Left hindlimb (tissue), 1 donor: ENCODE measurements at regions not wholly inside any gene's neighbourhood (a gene's known extent, or its start where the extent isn't known, plus 50 kb on each side); places are given as distances from the start of the nearest gene placed in this dataset.
"Not testable (repeated sequence)": the region's sequence is repeated elsewhere in the genome, so short reads cannot be mapped to it uniquely, and the experiment has no call there.

Experiments
- DNase-seq: peaks from one replicate; pipeline ENCODE4 v3.0.0-alpha.2; 2018

DNA sequence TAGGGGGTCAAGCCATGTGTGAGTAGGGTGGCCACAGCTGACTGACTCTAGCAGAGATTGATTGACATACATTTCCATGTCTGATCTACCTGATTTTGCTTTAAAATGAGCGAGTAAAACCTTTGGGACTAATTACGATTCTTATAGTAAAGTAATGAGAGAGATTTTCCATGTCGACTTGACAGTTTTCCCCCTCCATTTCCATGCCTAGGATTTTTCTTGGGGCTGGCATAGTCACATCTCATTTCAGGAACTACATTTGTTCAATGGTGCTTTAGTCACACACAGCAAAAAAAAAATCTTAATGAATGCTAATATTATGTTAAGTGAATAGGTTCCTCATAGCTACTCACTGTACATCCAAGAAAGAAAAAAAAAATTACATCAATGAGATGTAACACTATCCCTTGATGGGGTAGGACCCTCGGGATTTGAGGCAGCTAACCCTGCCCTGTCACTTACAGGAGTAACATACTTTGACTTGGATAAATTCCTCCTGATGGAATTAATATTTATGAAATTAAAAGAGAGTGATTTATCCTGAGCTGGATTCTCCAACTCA, 690.9 kb downstream of the TDRD15 start:
- DNase-seq: no peak

DNA sequence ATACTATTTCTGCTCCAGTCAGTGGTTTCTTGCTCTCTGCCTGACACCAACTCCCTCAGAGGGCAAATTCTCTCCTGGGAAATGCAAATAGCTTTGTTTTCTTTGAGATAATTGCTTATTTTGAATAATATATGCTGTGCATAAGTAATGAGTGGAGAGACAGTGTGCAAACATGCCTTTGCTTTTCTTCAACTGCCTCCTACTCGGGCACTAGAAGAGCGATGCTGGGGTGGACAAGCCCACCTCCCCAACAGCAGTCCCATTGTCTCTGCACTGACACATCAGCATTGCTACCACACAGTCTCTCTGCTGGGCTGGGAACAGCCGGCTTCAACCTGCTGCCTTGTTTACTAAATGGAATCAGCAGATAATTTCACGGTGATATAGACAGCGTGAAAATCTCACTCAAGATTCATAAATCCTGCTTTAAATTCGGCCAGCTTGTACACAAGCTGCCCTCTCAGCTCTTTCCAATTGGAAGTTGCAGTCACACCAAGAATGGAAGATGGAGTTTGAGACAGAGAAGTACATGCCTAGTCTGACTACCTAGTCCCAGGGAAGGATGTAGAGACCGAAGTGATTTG, 694.5 kb downstream of the TDRD15 start:
- no peak for DNase-seq

DNA sequence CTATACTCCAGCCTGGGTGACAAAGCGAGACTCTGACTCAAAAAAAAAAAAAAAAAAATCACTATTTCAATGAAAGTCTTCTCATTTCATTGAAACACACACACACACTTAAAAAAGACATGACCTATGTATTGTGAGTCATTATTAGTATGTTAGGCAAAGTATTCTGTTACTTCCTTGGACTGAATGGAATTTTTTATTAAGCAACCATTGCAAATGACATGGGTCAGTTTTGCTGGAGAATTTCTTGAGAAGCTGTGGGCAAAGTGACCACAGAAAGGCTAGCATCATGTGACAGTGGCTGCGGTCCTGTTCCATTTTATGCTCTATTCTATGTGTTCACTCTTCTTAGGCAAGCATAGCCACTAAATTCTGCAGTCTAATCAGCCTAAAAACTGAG, 695.7 kb downstream of the TDRD15 start:
- no peak for DNase-seq

DNA sequence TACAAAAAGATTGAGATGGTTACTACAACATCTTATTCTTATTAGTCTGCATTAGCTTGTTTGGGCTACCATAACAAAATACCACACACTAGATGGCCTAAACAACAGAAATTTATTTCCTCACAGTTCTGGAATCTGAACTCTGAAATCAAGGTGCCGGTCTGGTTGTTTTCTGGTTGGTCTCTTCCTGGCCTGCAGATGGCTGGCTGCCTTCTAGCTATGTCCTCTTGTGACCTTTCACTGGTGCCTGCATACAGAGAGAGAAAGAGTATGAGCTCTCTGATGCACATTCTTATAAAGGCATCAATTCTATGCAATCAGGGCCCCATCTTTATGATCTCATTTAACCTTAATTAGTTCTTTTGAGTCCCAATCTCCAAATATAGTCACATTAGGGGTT, 696.5 kb downstream of the TDRD15 start:
- no peak for DNase-seq

GRCh38 chr2:21821672-21822227, 698.0 kb downstream of the TDRD15 start:
- DNase-seq: no peak

GRCh38 chr2:21822505-21822904, 698.7 kb downstream of the TDRD15 start:
- no peak for DNase-seq

- DNase-seq: no peak
Measured at GRCh38 chr2:21833767-21834166, 710.0 kb downstream of the TDRD15 start.

- DNase-seq: no peak
Measured at GRCh38 chr2:21836261-21836660, 712.5 kb downstream of the TDRD15 start.

DNA sequence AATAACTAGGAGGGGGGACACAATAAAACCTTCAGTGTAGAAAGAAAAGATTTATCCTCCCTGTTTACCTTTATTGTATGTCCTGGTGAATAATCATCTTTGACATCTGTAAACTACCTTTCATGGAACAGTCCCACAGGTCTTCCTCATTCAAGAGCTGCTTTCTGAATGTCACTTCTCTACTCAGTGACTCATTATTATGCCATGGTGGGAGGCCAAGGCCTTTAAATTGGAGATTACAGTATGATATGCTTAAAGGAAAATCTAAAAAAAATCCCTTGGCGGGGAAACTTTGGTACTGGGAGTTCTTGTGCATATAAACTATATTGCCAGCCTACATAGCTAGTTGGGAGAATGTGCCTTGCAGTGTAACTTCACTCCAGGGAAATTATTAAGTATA, 713.0 kb downstream of the TDRD15 start:
- no peak for DNase-seq

DNA sequence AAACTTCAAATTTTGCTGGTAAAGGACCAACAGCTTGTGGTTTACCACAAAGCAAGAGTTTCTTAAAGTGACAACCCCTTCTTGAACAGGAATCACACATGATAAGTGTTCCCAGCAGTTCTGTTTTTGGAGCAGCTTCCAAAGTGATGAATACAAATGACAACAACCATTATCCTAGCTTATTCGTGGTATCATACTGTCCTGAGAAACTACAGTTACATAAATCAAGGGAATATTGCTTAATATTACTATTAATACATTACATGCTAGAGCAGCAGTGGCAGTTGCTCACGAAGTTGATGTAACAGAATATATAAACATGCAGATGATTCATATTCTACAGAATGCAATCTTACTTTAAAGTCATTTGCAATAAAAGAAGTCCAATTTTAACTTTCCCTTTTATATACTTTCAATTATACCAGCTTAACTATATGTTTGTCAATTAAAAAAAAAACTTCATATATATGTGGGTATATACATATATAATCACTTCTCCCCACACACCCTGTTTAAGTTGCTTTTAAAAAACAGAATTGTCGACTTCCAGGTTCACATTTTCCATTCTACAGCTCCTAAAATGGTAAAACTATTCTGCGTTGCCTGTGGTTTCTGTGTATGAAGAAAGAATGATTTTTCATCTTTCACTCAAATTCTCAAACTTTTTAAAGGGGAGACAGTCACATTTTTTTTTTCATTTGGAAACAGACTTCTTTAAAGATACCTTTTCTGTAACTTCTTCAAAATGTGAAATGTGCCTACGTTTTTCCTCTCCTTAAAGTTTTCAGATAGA, 713.6 kb downstream of the TDRD15 start:
- no peak for DNase-seq

GRCh38 chr2:21841341-21841740, 717.6 kb downstream of the TDRD15 start:
- no peak for DNase-seq

DNA sequence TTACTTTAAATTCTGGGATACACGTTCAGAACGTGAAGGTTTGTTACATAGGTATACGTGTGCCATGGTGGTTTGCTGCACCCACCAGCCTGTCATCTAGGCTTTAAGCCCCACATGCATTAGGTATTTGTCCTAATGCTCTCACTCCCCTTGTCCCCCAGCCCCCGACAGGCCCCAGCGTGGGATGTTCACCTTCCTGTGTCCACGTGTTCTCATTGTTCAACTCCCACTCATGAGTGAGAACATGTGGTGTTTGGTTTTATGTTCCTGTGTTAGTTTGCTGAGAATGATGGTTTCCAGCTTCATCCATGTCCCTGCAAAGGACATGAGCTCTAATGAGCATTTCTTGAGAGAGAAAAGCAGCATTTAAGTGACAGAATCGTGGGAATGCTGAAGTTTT, 726.6 kb downstream of the TDRD15 start:
- DNase-seq: not testable (repeated sequence)

DNA sequence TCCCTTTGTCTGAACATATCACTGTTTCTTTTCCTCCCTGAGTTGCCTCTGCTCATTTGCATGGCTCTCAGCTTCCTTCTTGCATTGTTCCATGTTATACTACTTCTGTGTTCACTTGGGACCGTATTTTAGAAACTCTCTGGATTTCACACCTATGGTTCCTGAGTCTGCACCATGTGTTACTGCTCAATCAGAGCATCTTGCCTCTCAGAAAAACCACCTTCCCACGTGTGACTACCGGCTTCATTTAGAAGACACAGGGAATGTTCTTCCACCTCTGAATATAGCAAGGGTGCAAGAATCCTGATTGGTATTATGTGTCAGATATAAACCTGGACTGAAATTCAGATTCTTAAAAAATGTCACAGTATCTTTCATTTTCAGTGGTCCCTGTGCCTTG, 731.2 kb downstream of the TDRD15 start:
- DNase-seq: no peak

DNA sequence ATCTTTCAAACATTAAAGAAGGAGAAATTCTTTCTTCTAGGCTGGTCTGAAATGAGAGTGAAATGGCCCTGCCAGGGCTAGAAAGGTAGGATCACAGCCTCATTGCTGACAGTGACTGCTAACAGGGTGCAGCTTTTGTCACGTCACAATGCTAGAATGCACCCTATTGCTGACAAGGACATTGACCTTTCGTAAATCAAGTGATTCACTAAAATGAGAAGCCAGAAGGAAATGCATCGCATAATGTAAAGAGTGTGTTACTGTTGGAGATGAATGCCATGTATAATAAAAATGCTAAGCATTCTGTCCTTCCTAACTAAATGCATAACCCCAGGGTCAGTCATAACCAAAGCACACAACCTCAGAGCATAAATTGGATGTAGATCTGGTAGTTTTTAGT, 732.9 kb downstream of the TDRD15 start:
- no peak for DNase-seq

- DNase-seq: no peak
Measured at GRCh38 chr2:21860907-21861306, 737.1 kb downstream of the TDRD15 start.

- DNase-seq: no peak
Measured at GRCh38 chr2:21866316-21866715, 742.5 kb downstream of the TDRD15 start.

DNA sequence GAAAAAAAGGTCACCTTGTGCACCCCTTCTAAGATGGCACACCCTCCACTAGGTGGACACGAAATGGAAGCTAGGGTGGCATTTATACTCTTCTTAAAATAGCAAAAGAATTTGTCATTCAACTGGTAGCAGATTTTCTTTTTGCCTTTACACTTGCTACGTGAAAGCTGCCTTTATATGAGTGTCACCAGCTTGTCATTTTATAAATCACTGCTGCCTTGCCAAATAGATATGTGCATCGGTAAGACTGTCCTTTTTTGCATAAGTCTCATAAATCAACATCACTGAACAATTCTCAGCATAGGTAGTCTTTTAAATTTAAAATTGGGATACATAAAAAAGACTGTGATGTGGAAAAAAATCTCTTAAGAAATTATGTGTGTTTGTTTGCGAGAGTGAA, 764.1 kb downstream of the TDRD15 start:
- DNase-seq: no peak

DNA sequence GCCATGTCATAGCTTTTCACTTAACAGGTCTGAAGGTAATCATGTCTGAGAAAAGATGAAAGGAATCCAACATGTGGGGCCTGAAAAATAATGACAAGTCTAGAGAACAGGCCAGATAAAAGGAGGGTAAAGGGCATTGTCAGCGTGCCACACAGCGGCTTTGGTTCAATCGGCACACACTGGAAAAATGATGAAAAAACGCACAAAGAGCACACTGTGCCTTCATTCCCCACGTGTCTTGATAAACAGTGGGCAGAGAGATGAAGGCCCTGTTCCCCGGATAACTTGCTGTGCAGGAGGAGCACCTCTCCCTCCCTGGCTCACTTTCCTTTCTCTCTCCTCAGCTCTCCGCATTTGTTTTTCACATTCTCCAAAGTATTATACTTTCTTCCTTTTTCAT, 766.3 kb downstream of the TDRD15 start:
- DNase-seq: no peak

DNA sequence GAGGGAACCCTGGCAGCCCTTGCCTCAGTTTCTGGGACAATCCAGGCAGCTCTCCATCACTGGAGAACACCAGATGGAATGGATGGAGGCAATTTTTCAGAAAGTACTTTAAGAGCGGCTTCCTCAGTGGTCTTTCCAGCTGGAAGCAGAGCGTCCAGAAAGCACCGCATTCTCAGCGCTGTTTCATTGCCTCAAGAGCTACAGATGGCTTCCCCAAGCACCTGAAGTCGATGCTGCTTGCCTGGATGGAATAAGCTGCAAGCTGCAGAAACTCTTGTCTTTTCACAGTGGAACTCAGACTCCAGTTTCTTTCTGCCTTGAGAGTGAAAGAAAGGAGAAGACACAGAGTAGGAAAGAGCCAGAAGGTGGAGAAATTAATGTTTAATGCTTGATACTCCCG, 766.9 kb downstream of the TDRD15 start:
- no peak for DNase-seq

GRCh38 chr2:21891191-21891590, 767.4 kb downstream of the TDRD15 start:
- DNase-seq: no peak

DNA sequence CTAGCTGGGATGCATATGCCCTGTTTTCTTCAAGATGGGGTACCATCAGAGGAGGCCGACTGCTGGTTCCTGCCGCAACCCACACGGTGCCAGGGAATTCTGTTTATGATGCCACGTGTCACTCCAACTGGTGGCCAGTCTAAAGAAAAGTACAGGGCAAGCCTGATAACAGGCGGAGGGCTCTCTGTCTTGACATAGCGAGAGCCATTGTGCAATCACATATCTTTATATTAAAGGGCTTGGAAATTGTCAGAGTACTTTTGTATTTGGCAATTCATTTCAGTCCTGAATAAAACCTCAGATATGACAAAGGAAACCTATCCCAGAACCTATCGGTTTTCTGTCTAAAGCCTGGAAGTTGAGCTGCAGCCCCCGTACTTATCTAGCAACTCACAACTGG, 768.4 kb downstream of the TDRD15 start:
- no peak for DNase-seq

DNA sequence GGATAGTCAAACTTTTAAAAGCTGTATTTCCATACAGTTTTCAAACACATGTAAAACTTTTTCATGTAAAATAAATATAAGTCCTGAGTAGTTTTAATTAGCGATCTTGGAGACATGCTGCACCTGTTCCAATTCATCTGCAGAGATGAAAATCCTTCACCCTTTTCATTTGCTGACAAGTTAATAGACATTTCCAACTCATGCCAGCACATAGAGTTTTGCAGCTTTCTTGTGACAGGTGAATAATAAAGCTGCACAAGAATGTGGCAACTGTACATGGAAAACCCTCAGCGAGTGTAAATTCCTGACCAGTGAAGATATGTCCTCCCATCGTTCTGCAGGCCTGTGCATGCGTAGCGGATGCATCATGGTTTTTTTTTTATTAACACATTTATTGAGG, 771.4 kb downstream of the TDRD15 start:
- no peak for DNase-seq

GRCh38 chr2:21908712-21909380, 785.1 kb downstream of the TDRD15 start:
- not testable (repeated sequence) for DNase-seq
